ENCODE measurements at regions not wholly inside any gene's neighbourhood (a gene's known extent, or its start where the extent isn't known, plus 50 kb on each side); places are given as distances from the start of the nearest gene placed in this dataset.

DNA sequence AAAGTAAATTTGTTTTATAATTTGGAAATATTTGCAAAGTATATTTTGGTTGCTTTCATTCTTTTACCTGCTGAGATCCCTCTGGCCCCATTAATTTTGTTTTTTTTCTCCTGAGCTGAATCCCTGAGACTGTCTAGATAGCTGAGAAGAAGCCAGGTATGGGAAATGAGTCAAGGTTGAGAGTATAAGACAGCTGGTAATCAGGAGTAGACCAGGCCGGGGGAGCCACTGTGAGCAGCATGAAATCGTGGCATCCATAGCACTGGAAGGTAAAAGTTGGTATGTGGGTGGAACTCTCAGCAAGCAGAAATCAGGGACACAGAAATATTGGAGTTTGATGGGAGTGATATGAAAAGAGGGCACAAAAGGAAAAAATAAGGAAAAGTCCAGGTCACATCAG lies 164.5 kb downstream of the FHIP1A start:
- TF ChIP-seq CTCF (IDR thresholded peaks at IDR 0.05) (no peak), POLR2A (IDR thresholded peaks at IDR 0.05) (no peak), EP300 (IDR thresholded peaks at IDR 0.05) (no peak)
